Caco-2 (cell line): ENCODE measurements at regions not wholly inside any gene's neighbourhood (a gene's known extent, or its start where the extent isn't known, plus 50 kb on each side); places are given as distances from the start of the nearest gene placed in this dataset.

Experiments
- BruUV-seq: library from RNA; stranded (reverse); fragments of 400-500 nt; replicated peaks from 2 replicates; lab custom pipeline; 2021; lab: Mats Ljungman, UMichigan
- CTCF ChIA-PET: fragments of 300-600 bp; sonication (Branson Sonifier 250); formaldehyde crosslinking; loops from one replicate; lab custom pipeline; 2022; ENCODE audit warnings: antibody characterized with exemption; lab: Charles Lee
- POLR2A ChIA-PET: fragments of 300-600 bp; sonication (Branson Sonifier 250); formaldehyde crosslinking; loops from one replicate; lab custom pipeline; 2022; ENCODE audit warnings: antibody characterized with exemption; lab: Charles Lee
- DNase-seq, 2 experiments: peaks; one replicate each; pipeline versions ENCODE4 v3.0.0 to v3.0.0-alpha.2; 2020 to 2022
- H3K27me3 ChIP-seq: replicated peaks from 2 replicates; pipeline ENCODE4 v1.6.0; 2011; ENCODE audit warnings: low read length; ENCODE audit not compliant: control insufficient read depth, insufficient read depth
- H3K36me3 ChIP-seq: 2 replicates; pipeline ENCODE4 v1.5.1; 2011; ENCODE audit warnings: low read length; ENCODE audit not compliant: control insufficient read depth, insufficient read depth
- H3K4me1 ChIP-seq: fragments of 250-450 bp; sonication (Bioruptor Pico); 2 replicates; pipeline ENCODE4 v1.5.1; 2020; ENCODE audit warnings: mild to moderate bottlenecking
- H3K4me3 ChIP-seq: 2 replicates; pipeline ENCODE4 v1.5.1; 2011; ENCODE audit warnings: low read depth, mild to moderate bottlenecking, control low read depth, low read length
- H3K9me3 ChIP-seq: fragments of 250-450 bp; sonication (Bioruptor Pico); 2 replicates; pipeline ENCODE4 v1.5.1; 2020; ENCODE audit warnings: mild to moderate bottlenecking, moderate library complexity
- H3K27ac Mint-ChIP-seq: one replicate; pipeline ENCODE4 v1.8.0; 2022; ENCODE audit warnings: mixed read lengths; ENCODE audit not compliant: unreplicated experiment
- H3K27me3 Mint-ChIP-seq: one replicate; pipeline ENCODE4 v1.8.0; 2022; ENCODE audit warnings: mixed read lengths; ENCODE audit not compliant: insufficient read depth, unreplicated experiment
- H3K36me3 Mint-ChIP-seq: one replicate; pipeline ENCODE4 v1.8.0; 2022; ENCODE audit warnings: mild to moderate bottlenecking, mixed read lengths; ENCODE audit not compliant: insufficient read depth, unreplicated experiment
- H3K4me1 Mint-ChIP-seq: one replicate; pipeline ENCODE4 v1.8.0; 2022; ENCODE audit warnings: low read depth, mixed read lengths; ENCODE audit not compliant: unreplicated experiment
- H3K4me3 Mint-ChIP-seq: one replicate; pipeline ENCODE4 v1.8.0; 2022; ENCODE audit warnings: mild to moderate bottlenecking, moderate library complexity, mixed read lengths; ENCODE audit not compliant: unreplicated experiment
- H3K9me3 Mint-ChIP-seq: one replicate; pipeline ENCODE4 v1.8.0; 2022; ENCODE audit warnings: mixed read lengths; ENCODE audit not compliant: unreplicated experiment
- CTCF ChIP-seq, 2 experiments: fragments of 200-600 bp in 1 of 2; IDR thresholded peaks; 1 replicate in 1 of 2; 2 replicates in 1 of 2; pipeline versions ENCODE4 v1.5.1 to v1.8.0; 2011 to 2022; ENCODE audit warnings: antibody characterized with exemption in 1 of 2, control low read depth in 1 of 2, inconsistent platforms in 1 of 2, low read depth in 1 of 2, low read length in 1 of 2, mild to moderate bottlenecking in 1 of 2, moderate library complexity in 1 of 2; ENCODE audit not compliant: insufficient read depth in 1 of 2, severe bottlenecking in 1 of 2, unreplicated experiment in 1 of 2
- intact Hi-C: fragments of 100-400 bp; cut with micrococcal nuclease; formaldehyde crosslinking; loops from one replicate; pipeline ENCODE4 v1.10.0; 2022; ENCODE audit not compliant: unreplicated experiment

GRCh38 chr7:93739424-93739823, 151.1 kb downstream of the TFPI2 start:
- Mint-ChIP-seq H3K4me1 (no peaks in the 10 kb centered on the region), H3K4me3 (no peak overlapping the region), H3K27ac (no peak overlapping the region), H3K27me3 (no peaks in the 10 kb centered on the region), H3K9me3 (no peaks in the 10 kb centered on the region), H3K36me3 (no peaks in the 10 kb centered on the region)
- no peaks in the 10 kb centered on the region for H3K27me3 ChIP-seq
- ChIA-PET CTCF (no interaction called here), POLR2A (no interaction called here)
- TF ChIP-seq CTCF (IDR thresholded peaks at IDR 0.05; ENCODE audit: insufficient read depth in 1 of 2, low read depth in 1 of 2, low read length in 1 of 2, severe bottlenecking in 1 of 2, unreplicated experiment in 1 of 2), result no peak
- intact Hi-C loops, result no loop called here
- no peaks in the 10 kb centered on the region for H3K36me3 ChIP-seq
- no TSS peak for BruUV-seq
- H3K4me1 ChIP-seq, result no peaks in the 10 kb centered on the region
- no peaks in the 10 kb centered on the region for H3K9me3 ChIP-seq
- no peak for DNase-seq
- no peak overlapping the region for H3K4me3 ChIP-seq

GRCh38 chr7:93737953-93738352, 152.6 kb downstream of the TFPI2 start:
- CTCF ChIA-PET, result no interaction called here
- POLR2A ChIA-PET, result no interaction called here
- Mint-ChIP-seq H3K27me3 (no peaks in the 10 kb centered on the region), H3K36me3 (no peaks in the 10 kb centered on the region), H3K4me1 (no peaks in the 10 kb centered on the region), H3K4me3 (no peak overlapping the region), H3K27ac (no peak overlapping the region), H3K9me3 (no peaks in the 10 kb centered on the region)
- Histone ChIP-seq H3K9me3 (no peaks in the 10 kb centered on the region), H3K36me3 (no peaks in the 10 kb centered on the region), H3K4me1 (no peaks in the 10 kb centered on the region), H3K27me3 (no peaks in the 10 kb centered on the region), H3K4me3 (no peak overlapping the region)
- intact Hi-C loops, result no loop called here
- no peak for TF ChIP-seq CTCF (IDR thresholded peaks at IDR 0.05; ENCODE audit: insufficient read depth in 1 of 2, low read depth in 1 of 2, low read length in 1 of 2, severe bottlenecking in 1 of 2, unreplicated experiment in 1 of 2)
- no peak for DNase-seq
- no TSS peak for BruUV-seq

DNA sequence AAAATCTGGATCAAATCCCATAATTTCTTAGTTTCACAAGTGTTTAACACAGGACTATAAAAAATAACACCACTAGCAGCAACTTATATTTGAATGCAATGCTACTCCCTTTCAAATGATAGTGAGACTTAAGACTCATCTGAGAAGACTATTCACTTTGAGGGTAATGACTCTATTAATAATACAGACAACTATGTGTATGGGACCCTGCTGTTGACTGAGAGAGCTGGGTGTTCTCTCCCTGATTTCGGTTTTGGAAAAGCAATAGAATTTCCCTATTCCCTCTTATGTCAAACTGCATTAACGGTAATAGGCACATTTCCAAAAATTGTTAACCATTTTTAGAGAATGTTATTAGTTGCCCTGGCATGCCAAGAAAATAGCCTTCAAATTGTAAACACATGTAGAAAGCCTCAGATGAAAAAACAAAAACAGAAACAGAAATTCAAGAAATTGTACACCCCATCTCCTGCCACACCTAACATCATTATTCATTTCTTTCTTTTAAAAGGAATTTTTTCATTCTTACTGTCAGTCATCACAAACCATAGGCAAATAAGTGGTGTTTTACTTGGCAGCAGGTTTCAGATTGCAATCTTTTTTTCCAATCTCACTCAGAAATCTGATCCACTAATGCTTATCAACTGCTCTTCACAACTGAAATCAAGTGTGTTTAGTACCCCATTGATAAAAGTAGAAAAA, 153.7 kb downstream of the TFPI2 start:
- CTCF ChIA-PET, result no interaction called here
- H3K36me3 ChIP-seq, result no peaks in the 10 kb centered on the region
- POLR2A ChIA-PET, result no interaction called here
- Mint-ChIP-seq H3K4me3 (no peak overlapping the region), H3K9me3 (no peaks in the 10 kb centered on the region), H3K27ac (no peak overlapping the region), H3K36me3 (no peaks in the 10 kb centered on the region), H3K27me3 (no peaks in the 10 kb centered on the region), H3K4me1 (no peaks in the 10 kb centered on the region)
- BruUV-seq, result no TSS peak
- intact Hi-C loops, result no loop called here
- H3K27me3 ChIP-seq, result no peaks in the 10 kb centered on the region
- H3K9me3 ChIP-seq, result no peaks in the 10 kb centered on the region
- no peak for TF ChIP-seq CTCF (IDR thresholded peaks at IDR 0.05; ENCODE audit: insufficient read depth in 1 of 2, low read depth in 1 of 2, low read length in 1 of 2, severe bottlenecking in 1 of 2, unreplicated experiment in 1 of 2)
- H3K4me1 ChIP-seq, result no peaks in the 10 kb centered on the region
- DNase-seq, result no peak
- no peak overlapping the region for H3K4me3 ChIP-seq
